GM10266 (cell line): ENCODE measurements at regions not wholly inside any gene's neighbourhood (a gene's known extent, or its start where the extent isn't known, plus 50 kb on each side); places are given as distances from the start of the nearest gene placed in this dataset.

Experiments
- DNase-seq: peaks from one replicate; pipeline ENCODE4 v3.0.0; 2012; ENCODE audit errors: extremely low spot score
- TF ChIP-seq, protein P1 (sequence below): IDR thresholded peaks from 2 replicates; pipeline ENCODE4 v1.5.1; 2012; ENCODE audit warnings: mild to moderate bottlenecking, low read depth; ENCODE audit not compliant: control insufficient read depth, insufficient read depth; ENCODE audit errors: missing control alignments

DNA sequence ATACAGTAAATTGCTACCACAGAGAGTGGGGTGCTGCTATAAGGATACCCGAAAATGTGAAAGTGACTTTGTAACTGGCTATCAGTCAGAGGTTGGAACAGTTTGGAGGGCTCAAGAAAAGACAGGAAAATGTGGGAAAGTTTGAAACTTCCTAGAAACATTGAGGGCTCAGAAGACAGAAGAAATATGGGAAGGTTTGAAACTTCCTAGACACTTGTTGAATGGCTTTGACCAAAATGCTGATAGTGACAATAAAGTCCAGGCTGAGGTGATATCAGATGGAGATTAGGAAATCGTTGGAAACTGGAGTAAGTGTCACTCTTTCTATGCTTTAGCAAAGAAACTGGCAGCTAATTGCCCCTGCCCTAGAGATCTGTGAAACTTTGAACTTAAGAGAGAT, 1158.6 kb upstream of the CDH6 start:
- DNase-seq = no peak
- TF ChIP-seq, protein P1, sequence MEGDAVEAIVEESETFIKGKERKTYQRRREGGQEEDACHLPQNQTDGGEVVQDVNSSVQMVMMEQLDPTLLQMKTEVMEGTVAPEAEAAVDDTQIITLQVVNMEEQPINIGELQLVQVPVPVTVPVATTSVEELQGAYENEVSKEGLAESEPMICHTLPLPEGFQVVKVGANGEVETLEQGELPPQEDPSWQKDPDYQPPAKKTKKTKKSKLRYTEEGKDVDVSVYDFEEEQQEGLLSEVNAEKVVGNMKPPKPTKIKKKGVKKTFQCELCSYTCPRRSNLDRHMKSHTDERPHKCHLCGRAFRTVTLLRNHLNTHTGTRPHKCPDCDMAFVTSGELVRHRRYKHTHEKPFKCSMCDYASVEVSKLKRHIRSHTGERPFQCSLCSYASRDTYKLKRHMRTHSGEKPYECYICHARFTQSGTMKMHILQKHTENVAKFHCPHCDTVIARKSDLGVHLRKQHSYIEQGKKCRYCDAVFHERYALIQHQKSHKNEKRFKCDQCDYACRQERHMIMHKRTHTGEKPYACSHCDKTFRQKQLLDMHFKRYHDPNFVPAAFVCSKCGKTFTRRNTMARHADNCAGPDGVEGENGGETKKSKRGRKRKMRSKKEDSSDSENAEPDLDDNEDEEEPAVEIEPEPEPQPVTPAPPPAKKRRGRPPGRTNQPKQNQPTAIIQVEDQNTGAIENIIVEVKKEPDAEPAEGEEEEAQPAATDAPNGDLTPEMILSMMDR = no peak

DNA sequence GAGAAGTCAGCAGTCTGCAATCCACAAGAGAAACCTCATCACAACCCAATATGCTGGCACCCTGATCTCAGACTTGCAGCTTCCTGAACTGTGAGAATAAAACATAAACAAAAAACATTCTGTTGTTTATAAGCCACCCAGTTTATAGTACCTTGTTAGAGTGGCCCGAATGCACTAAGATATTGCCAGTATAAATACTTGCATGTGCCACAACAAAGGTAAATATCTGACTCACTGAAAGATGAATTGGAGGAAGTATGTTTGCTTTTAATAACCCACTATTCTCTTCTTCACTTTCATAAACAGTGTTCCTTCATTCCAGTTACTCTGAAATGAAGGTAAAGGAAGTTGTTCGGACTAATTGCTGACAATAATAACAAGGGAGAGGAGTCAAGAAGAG, 1163.4 kb upstream of the CDH6 start:
- TF ChIP-seq, protein P1 = no peak
- DNase-seq = no peak

DNA sequence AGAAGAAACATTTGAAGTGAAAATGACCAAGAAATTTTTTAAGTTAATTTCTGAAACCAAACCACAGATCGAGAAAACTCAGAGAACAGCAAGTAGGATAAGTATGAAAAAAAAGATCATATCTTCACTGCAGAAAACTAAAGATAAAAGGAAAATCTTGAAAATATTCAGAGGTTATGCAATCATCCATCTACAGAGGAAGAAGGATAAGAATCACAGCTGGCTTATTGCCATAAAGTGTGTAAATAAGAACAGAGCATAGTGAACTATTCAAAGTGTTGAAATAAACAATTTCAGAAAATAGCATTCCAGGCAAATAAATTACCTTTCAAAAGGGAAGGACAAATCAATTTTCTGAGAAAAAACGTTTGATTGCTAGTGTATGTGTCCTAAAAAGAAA, 1191.7 kb upstream of the CDH6 start:
- TF ChIP-seq, protein P1 = no peak

DNA sequence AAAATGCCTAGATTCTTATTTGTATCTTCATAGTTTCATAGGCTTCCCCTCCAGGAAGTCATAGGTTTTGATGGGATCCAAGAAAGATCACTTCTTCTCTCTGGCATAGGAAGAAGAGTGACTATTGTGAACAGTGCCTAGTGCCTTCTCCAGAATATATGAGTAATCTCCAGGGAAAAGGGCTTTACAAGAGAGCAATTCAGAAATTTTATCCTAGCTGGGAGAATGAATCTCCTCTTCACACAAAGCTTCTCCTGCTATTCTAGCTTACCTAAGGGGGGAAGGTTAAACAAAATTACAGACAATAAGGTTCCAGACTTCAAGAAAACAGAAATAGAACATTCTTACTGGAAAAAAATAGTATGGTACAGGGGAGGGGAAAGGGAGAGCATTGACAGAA, 1193.3 kb upstream of the CDH6 start:
- no peak for DNase-seq
- TF ChIP-seq, protein P1 = no peak

More for the DNA sequence above, 1191.7 kb upstream of the CDH6 start:
- no peak for DNase-seq

DNA sequence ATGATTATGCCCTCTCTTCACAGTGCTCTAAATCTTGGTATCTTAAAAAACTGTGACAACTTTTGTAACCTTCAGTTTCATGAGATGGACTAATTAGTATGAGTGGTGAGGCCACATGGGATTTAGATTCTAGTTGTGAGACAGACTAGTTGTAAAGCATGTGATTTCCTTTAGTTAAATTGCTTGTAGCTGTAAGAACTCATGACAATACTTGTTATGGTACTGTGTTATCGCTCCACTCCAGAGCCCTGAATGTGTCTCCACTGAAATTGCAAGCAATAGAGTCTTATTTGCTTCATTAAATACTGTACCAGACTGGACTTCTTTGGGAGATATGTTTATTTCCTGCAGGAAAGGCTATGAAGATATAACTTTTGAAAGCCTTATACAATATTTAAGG, 1198.3 kb upstream of the CDH6 start:
- no peak for DNase-seq
- TF ChIP-seq, protein P1 = no peak

DNA sequence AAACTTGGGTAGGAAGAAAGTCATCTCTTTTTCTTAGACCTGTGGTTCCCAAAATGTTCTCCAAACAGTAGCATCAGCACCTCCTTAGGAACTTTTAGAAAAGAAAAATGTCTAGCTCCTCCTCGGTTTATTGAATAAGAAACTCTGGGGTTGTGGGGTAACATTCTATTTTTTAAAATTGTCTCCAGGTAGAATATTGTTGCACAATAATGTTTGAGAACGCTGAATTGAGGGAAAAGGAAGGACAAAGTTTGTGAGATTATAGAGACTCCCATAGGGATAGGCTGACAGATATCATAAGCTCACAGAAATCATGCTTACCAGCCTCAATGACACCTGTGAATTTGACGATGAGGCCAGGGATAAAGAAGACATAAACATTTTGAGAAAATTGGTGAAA, 1199.0 kb upstream of the CDH6 start:
- TF ChIP-seq, protein P1 = no peak
- DNase-seq = no peak

DNA sequence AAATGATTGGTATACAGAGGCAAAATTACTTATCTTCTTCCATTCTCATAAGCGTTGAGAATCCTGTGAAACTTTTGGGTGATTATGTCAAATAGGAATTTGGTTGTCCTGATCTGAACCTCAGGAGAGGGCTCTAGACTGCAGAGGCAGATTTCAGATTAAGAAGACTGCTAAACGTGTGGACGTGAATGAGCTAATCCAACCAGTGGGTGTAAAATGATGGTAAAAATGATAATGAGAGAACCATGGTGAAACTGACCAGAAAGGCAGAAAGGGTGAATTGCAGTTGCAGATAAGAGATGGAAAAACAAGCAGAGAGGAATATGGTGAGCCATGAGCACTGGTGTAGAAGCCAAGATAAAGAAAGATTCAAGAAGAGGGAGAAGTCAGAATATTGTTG, 1200.2 kb upstream of the CDH6 start:
- no peak for DNase-seq
- TF ChIP-seq, protein P1 = no peak
